Fibroblast of the conjunctiva (primary cell): ENCODE measurements at regions not wholly inside any gene's neighbourhood (a gene's known extent, or its start where the extent isn't known, plus 50 kb on each side); places are given as distances from the start of the nearest gene placed in this dataset.

Source experiments
- DNase-seq: peaks from one replicate; pipeline ENCODE4 v3.0.0-alpha.2; 2010; ENCODE audit warnings: low read depth

GRCh38 chr2:117645458-117645857, 169.0 kb upstream of the DDX18 start:
- no peak for DNase-seq

- DNase-seq, result no peak
Observed at GRCh38 chr2:117646099-117646498, 168.4 kb upstream of the DDX18 start.

GRCh38 chr2:117646872-117647271, 167.6 kb upstream of the DDX18 start:
- no peak for DNase-seq

GRCh38 chr2:117656546-117656945, 157.9 kb upstream of the DDX18 start:
- no peak for DNase-seq

- DNase-seq, result no peak
Observed at GRCh38 chr2:117661619-117662018, 152.9 kb upstream of the DDX18 start.

- DNase-seq, result no peak
Observed at GRCh38 chr2:117674172-117674571, 140.3 kb upstream of the DDX18 start.

- DNase-seq, result no peak
Observed at GRCh38 chr2:117679952-117680351, 134.5 kb upstream of the DDX18 start.

- DNase-seq, result no peak
Observed at GRCh38 chr2:117684919-117685318, 129.6 kb upstream of the DDX18 start.

- no peak for DNase-seq
Observed at GRCh38 chr2:117686699-117687098, 127.8 kb upstream of the DDX18 start.

- no peak for DNase-seq
Observed at GRCh38 chr2:117691595-117691994, 122.9 kb upstream of the DDX18 start.

GRCh38 chr2:117692001-117692763, 122.3 kb upstream of the DDX18 start:
- DNase-seq, result no peak

GRCh38 chr2:117693154-117693553, 121.3 kb upstream of the DDX18 start:
- no peak for DNase-seq

GRCh38 chr2:117693651-117694050, 120.8 kb upstream of the DDX18 start:
- DNase-seq, result no peak

- DNase-seq, result no peak
Observed at GRCh38 chr2:117698287-117698686, 116.2 kb upstream of the DDX18 start.

- no peak for DNase-seq
Observed at GRCh38 chr2:117698819-117699218, 115.7 kb upstream of the DDX18 start.

- no peak for DNase-seq
Observed at GRCh38 chr2:117700471-117700870, 114.0 kb upstream of the DDX18 start.

- no peak for DNase-seq
Observed at GRCh38 chr2:117701365-117701764, 113.1 kb upstream of the DDX18 start.

GRCh38 chr2:117702098-117702497, 112.4 kb upstream of the DDX18 start:
- DNase-seq, result no peak

GRCh38 chr2:117703858-117704257, 110.6 kb upstream of the DDX18 start:
- DNase-seq, result no peak

GRCh38 chr2:117704818-117705217, 109.7 kb upstream of the DDX18 start:
- DNase-seq, result no peak

- no peak for DNase-seq
Observed at GRCh38 chr2:117707874-117708273, 106.6 kb upstream of the DDX18 start.

GRCh38 chr2:117712684-117713083, 101.8 kb upstream of the DDX18 start:
- DNase-seq, result no peak

- DNase-seq, result no peak
Observed at GRCh38 chr2:117714110-117714509, 100.4 kb upstream of the DDX18 start.

GRCh38 chr2:117714745-117715417, 99.6 kb upstream of the DDX18 start:
- no peak for DNase-seq
